Tibial artery (tissue), 4 donors: ENCODE measurements at regions not wholly inside any gene's neighbourhood (a gene's known extent, or its start where the extent isn't known, plus 50 kb on each side); places are given as distances from the start of the nearest gene placed in this dataset.

Source experiments
- DNase-seq, 2 donors: peaks; one replicate each; pipeline ENCODE4 v3.0.0-alpha.2; 2019
- H3K27ac ChIP-seq, 2 donors: fragments of 200-600 bp; sonication (generic) in 1 of 2; 1 replicate in 1 of 2; 2 replicates in 1 of 2; pipeline ENCODE4 v1.5.1; 2018 to 2019; ENCODE audit warnings: mild to moderate bottlenecking in 1 of 2
- H3K27me3 ChIP-seq, 2 donors: fragments of 200-600 bp; sonication (generic) in 1 of 2; one replicate each; pipeline versions ENCODE4 v1.5.1 to v1.6.0; 2016 to 2019
- H3K36me3 ChIP-seq, 3 donors: fragments of 200-600 bp; sonication (generic) in 2 of 3; one replicate each; pipeline ENCODE4 v1.5.1; 2016 to 2019; ENCODE audit warnings: mild to moderate bottlenecking in 2 of 3
- H3K4me1 ChIP-seq, 4 donors: fragments of 200-600 bp; sonication (generic) in 2 of 4; 1 replicate in 3 of 4; 2 replicates in 1 of 4; pipeline ENCODE4 v1.5.1; 2016 to 2019
- H3K4me3 ChIP-seq, 2 donors: fragments of 200-600 bp; sonication (generic) in 1 of 2; 1 replicate in 1 of 2; 2 replicates in 1 of 2; pipeline ENCODE4 v1.5.1; 2018 to 2019; ENCODE audit warnings: mild to moderate bottlenecking in 2 of 2
- H3K9me3 ChIP-seq, 3 donors: fragments of 200-600 bp; sonication (generic) in 1 of 3; one replicate each; pipeline ENCODE4 v1.5.1; 2016 to 2019
- CTCF ChIP-seq, 2 experiments: fragments of 200-600 bp in 1 of 2; fragments of 450-650 bp in 1 of 2; IDR thresholded peaks; one replicate each; pipeline ENCODE4 v1.5.1; 2017 to 2019; ENCODE audit warnings: antibody characterized with exemption in 2 of 2, mild to moderate bottlenecking in 1 of 2, moderate library complexity in 1 of 2
- intact Hi-C: fragments of 100-400 bp; cut with DNase I; formaldehyde crosslinking; loops from one replicate; pipeline ENCODE4 v1.15.0; 2023; ENCODE audit warnings: low total_unique reads

GRCh38 chr10:7030134-7030855 lies 380.5 kb downstream of the SFMBT2 start:
- Histone ChIP-seq H3K27me3 (no peaks in the 10 kb centered on the region), H3K4me1 (no peaks in the 10 kb centered on the region), H3K9me3 (no peaks in the 10 kb centered on the region), H3K36me3 (no peaks in the 10 kb centered on the region), H3K4me3 (no peak overlapping the region), H3K27ac (no peak overlapping the region)
- intact Hi-C loops = no loop called here
- no peak for DNase-seq
- no peak for TF ChIP-seq CTCF (IDR thresholded peaks at IDR 0.05)

- DNase-seq = no peak
- intact Hi-C loops = no loop called here
- no peaks in the 10 kb centered on the region for H3K4me1 ChIP-seq
- no peak overlapping the region for H3K27ac ChIP-seq
- no peak for TF ChIP-seq CTCF (IDR thresholded peaks at IDR 0.05)
- H3K36me3 ChIP-seq = no peaks in the 10 kb centered on the region
- H3K27me3 ChIP-seq = no peaks in the 10 kb centered on the region
- no peaks in the 10 kb centered on the region for H3K9me3 ChIP-seq
- no peak overlapping the region for H3K4me3 ChIP-seq
These were observed 381.2 kb downstream of the SFMBT2 start for GRCh38 chr10:7029672-7030071.

GRCh38 chr10:7028809-7029166 lies 382.0 kb downstream of the SFMBT2 start:
- no peak for TF ChIP-seq CTCF (IDR thresholded peaks at IDR 0.05)
- H3K27me3 ChIP-seq = no peaks in the 10 kb centered on the region
- no peak overlapping the region for H3K4me3 ChIP-seq
- no peaks in the 10 kb centered on the region for H3K9me3 ChIP-seq
- H3K27ac ChIP-seq = no peak overlapping the region
- no peak for DNase-seq
- intact Hi-C loops = no loop called here
- no peaks in the 10 kb centered on the region for H3K4me1 ChIP-seq
- H3K36me3 ChIP-seq = no peaks in the 10 kb centered on the region

DNA sequence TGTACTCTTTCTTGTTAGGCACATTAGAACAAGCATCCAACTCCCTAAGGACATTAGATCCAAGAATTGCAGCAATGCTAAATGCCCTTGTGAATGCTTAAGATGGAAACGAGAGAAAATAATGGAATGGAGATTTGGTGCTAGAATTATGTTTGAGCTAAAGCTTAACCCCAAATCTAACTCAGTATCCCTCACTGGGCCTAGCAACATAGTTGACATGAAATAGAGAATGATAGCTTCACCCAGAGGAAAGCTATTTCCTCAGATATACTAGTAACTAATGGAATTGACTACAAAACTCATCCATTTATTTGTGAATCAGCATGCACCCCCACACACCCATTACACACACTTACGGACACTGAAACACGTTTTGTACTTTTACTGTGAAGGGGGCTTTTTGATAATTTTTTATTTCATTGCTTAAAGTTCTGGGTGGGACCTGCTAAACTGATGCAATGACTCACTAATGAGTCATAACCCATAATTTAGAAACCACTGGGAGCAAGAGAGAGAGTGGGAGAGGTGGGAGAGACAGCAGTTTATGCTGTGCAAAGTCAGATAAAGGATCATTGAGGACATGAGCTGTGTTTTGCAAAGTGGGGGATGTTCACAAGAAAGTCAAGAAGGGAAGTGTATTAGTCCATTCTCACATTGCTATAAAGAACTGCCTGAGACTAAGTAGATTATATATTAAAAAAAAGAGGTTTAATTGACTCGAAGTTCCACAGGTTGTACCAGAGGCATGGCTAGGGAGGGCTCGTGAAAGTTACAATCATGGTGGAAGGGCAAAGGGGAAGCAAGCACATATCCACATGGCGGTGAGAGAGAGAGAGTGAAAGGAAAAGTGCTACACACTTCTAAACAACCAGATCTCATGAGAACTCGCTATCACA lies 382.7 kb downstream of the SFMBT2 start:
- Histone ChIP-seq H3K27me3 (no peaks in the 10 kb centered on the region), H3K4me1 (no peaks in the 10 kb centered on the region), H3K4me3 (no peak overlapping the region), H3K27ac (no peak overlapping the region), H3K36me3 (no peaks in the 10 kb centered on the region), H3K9me3 (no peaks in the 10 kb centered on the region)
- TF ChIP-seq CTCF (IDR thresholded peaks at IDR 0.05) = no peak
- intact Hi-C loops = no loop called here
- no peak for DNase-seq

DNA sequence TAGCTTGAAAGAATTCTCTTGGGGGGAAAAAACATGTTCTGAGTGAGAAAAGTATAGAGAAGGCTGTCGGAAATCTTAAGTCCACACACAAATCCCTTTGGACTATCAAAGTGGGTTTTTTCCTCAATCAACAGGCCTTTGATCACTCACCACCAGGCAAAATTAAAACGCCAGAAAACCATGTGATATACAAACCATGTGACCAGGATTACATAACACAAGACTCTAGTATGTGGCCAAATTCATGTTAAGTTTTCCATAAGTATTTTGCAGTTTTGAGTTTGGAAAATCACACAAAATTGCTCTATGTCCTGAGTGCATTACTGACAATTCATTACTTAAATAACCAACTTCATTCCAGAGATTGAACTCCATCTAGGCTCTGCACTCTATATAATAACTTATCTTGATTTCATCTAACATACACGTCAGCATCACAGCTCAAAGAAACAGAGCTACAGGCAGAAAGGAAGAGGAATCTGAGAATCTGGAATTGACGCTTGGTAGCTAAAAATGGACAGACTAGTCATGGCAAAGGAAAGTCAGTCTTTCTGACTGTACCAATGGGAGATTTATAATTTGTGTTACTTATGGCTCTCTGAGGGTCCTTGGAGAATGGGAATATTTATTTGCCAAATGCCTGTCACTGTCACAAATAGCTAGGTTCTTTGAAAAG lies 383.5 kb downstream of the SFMBT2 start:
- no peak for DNase-seq
- no peak for TF ChIP-seq CTCF (IDR thresholded peaks at IDR 0.05)
- no peaks in the 10 kb centered on the region for H3K4me1 ChIP-seq
- H3K9me3 ChIP-seq = no peaks in the 10 kb centered on the region
- no peaks in the 10 kb centered on the region for H3K36me3 ChIP-seq
- H3K27me3 ChIP-seq = no peaks in the 10 kb centered on the region
- no peak overlapping the region for H3K27ac ChIP-seq
- H3K4me3 ChIP-seq = no peak overlapping the region
- intact Hi-C loops = no loop called here
